Endothelial cell of umbilical vein (primary cell): ENCODE measurements at regions not wholly inside any gene's neighbourhood (a gene's known extent, or its start where the extent isn't known, plus 50 kb on each side); places are given as distances from the start of the nearest gene placed in this dataset.

Experiments used
- BruUV-seq: library from RNA; stranded (reverse); fragments of 400-500 nt; replicated peaks from 2 replicates; lab custom pipeline; 2021; lab: Mats Ljungman, UMichigan
- CTCF ChIA-PET: fragments of 300-600, 350-600 bp; sonication (Branson Sonifier 250); formaldehyde crosslinking; loops from one replicate; lab custom pipeline; 2021; ENCODE audit warnings: antibody characterized with exemption, inconsistent platforms; lab: Charles Lee
- POLR2A ChIA-PET: fragments of 300-600, 350-600 bp; sonication (Branson Sonifier 250); formaldehyde crosslinking; loops from one replicate; lab custom pipeline; 2021; ENCODE audit warnings: antibody characterized with exemption, inconsistent platforms; lab: Charles Lee
- DNase-seq: peaks from one replicate; pipeline ENCODE4 v3.0.0-alpha.2; 2011; ENCODE audit warnings: low read depth, low spot score
- FAIRE-seq: peaks from 2 replicates; lab custom pipeline; 2011; peaks lifted over from hg19 to GRCh38; lab: Jason Lieb, UNC
- H2AFZ ChIP-seq: 2 replicates; pipeline ENCODE4 v1.6.0; 2012; ENCODE audit warnings: low read depth, low read length, control low read depth, inconsistent platforms
- H3K27ac ChIP-seq: 2 replicates; pipeline ENCODE4 v1.5.1; 2011; ENCODE audit warnings: low read depth, mild to moderate bottlenecking, control low read depth, low read length, moderate library complexity; ENCODE audit not compliant: insufficient read depth
- H3K27me3 ChIP-seq, 2 experiments: 2 replicates each; pipeline versions ENCODE4 v1.6.0 to v1.6.1; 2011; ENCODE audit warnings: low read length in 2 of 2, mixed read lengths in 1 of 2; ENCODE audit not compliant: control insufficient read depth in 2 of 2, insufficient read depth in 2 of 2
- H3K36me3 ChIP-seq, 2 experiments: 2 replicates in 1 of 2; 3 replicates in 1 of 2; pipeline ENCODE4 v1.5.1; 2011; ENCODE audit warnings: low read length in 2 of 2, mild to moderate bottlenecking in 1 of 2, moderate library complexity in 1 of 2; ENCODE audit not compliant: control insufficient read depth in 2 of 2, insufficient read depth in 2 of 2; ENCODE audit errors: extremely low read depth in 1 of 2
- H3K4me1 ChIP-seq: 3 replicates; pipeline ENCODE4 v1.5.1; 2011; ENCODE audit warnings: mild to moderate bottlenecking, low read length; ENCODE audit not compliant: control insufficient read depth, insufficient read depth; ENCODE audit errors: extremely low read depth
- H3K4me2 ChIP-seq: 2 replicates; pipeline ENCODE4 v1.6.1; 2011; ENCODE audit warnings: low read length, control low read depth, mixed read lengths; ENCODE audit not compliant: insufficient read depth
- H3K4me3 ChIP-seq, 3 experiments: fragments of 200-600 bp in 1 of 3; sonication (generic), shearing (Covaris generic) in 1 of 3; replicated peaks in 1 of 3; 2 replicates each; pipeline ENCODE4 v1.5.1; 2011 to 2016; ENCODE audit warnings: control low read depth in 3 of 3, low read length in 3 of 3, mild to moderate bottlenecking in 2 of 3, inconsistent platforms in 1 of 3, low read depth in 1 of 3, moderate library complexity in 1 of 3; ENCODE audit not compliant: insufficient read depth in 1 of 3
- H3K79me2 ChIP-seq: 2 replicates; pipeline ENCODE4 v1.6.0; 2012; ENCODE audit warnings: low read length, inconsistent platforms; ENCODE audit not compliant: control insufficient read depth, insufficient read depth
- H3K9ac ChIP-seq: replicated peaks from 2 replicates; pipeline ENCODE3; 2011; ENCODE audit warnings: low read length, control low read depth; ENCODE audit not compliant: insufficient read depth; ENCODE audit errors: extremely low read depth
- H3K9me1 ChIP-seq: replicated peaks from 3 replicates; pipeline ENCODE4 v1.6.0; 2011; ENCODE audit warnings: mild to moderate bottlenecking, low read length; ENCODE audit not compliant: control insufficient read depth, insufficient read depth; ENCODE audit errors: extremely low read depth
- H3K9me3 ChIP-seq: replicated peaks from 2 replicates; pipeline ENCODE4 v1.5.1; 2012; ENCODE audit warnings: low read length, inconsistent platforms; ENCODE audit not compliant: control insufficient read depth, insufficient read depth
- H4K20me1 ChIP-seq: replicated peaks from 2 replicates; pipeline ENCODE3; 2011; ENCODE audit warnings: mild to moderate bottlenecking, low read length; ENCODE audit not compliant: control insufficient read depth, insufficient read depth; ENCODE audit errors: extremely low read depth
- FOS ChIP-seq: IDR thresholded peaks from 2 replicates; pipeline ENCODE4 v1.6.1; 2011; ENCODE audit warnings: mild to moderate bottlenecking, low read length, moderate library complexity, borderline replicate concordance; ENCODE audit not compliant: insufficient read depth
- GATA2 ChIP-seq: IDR thresholded peaks from 2 replicates; pipeline ENCODE4 v1.7.0; 2011; ENCODE audit warnings: low read depth, mild to moderate bottlenecking, moderate library complexity, mixed read lengths, low read length; ENCODE audit not compliant: insufficient read length, insufficient read depth
- JUN ChIP-seq: IDR thresholded peaks from 2 replicates; pipeline ENCODE4 v1.6.1; 2011; ENCODE audit warnings: borderline replicate concordance, low read depth; ENCODE audit not compliant: insufficient read length, insufficient read depth
- MYC ChIP-seq: IDR thresholded peaks from one replicate; pipeline ENCODE4 v1.6.1; 2011; ENCODE audit warnings: mild to moderate bottlenecking, low read depth, low read length
- POLR2A ChIP-seq: IDR thresholded peaks from 2 replicates; pipeline ENCODE4 v1.6.1; 2012; ENCODE audit warnings: low read depth, mild to moderate bottlenecking, control low read depth, low read length
- dilution Hi-C: fragments of 300-500 bp; cut with MboI; formaldehyde crosslinking; loops from one replicate; pipeline ENCODE4 v1.15.0; 2019; ENCODE audit warnings: low sequenced_read_pairs; ENCODE audit not compliant: extremely low pct_ligation_motif_present
- intact Hi-C: fragments of 100-400 bp; cut with micrococcal nuclease; formaldehyde crosslinking; loops from one replicate; pipeline ENCODE4 v1.10.0; 2022
- TF ChIP-seq, protein P1 (sequence below), 2 donors: IDR thresholded peaks; 1 replicate in 1 of 2; 2 replicates in 1 of 2; pipeline ENCODE4 v1.5.1; 2011; ENCODE audit warnings: low read length in 2 of 2, mild to moderate bottlenecking in 2 of 2, moderate library complexity in 2 of 2, control low read depth in 1 of 2, inconsistent platforms in 1 of 2, low read depth in 1 of 2; ENCODE audit not compliant: insufficient read depth in 1 of 2; ENCODE audit errors: extremely low read depth in 1 of 2

DNA sequence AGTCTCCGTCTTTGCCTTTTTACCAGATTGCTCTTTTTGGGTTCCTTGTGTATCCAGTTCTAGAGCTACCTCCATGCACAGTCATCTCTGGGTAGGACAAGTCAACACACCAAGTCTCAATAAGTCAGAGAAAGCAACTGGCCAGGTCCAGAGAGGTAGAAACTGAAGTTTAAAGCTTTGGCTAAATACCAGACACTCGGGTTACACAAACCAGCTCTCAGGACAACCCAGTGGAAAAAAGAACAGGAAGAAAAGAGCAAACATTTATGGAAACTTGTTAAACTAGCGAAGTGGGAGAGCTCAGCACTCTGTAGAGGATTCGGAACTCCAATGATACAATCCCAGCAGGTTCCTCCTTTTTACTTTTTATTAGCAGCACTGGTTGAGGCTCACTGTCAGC lies 291.0 kb upstream of the CPEB2 start:
- BruUV-seq = no TSS peak
- no peak overlapping the region for H3K4me3 ChIP-seq
- dilution Hi-C loops = no loop called here
- no peaks in the 10 kb centered on the region for H3K4me1 ChIP-seq
- no peak overlapping the region for H2AFZ ChIP-seq
- no peaks in the 10 kb centered on the region for H3K9me1 ChIP-seq
- POLR2A ChIA-PET = no interaction called here
- H3K27ac ChIP-seq = no peak overlapping the region
- no peaks in the 10 kb centered on the region for H3K36me3 ChIP-seq
- TF ChIP-seq GATA2 (no peak), POLR2A (no peak)
- no peaks in the 10 kb centered on the region for H3K9me3 ChIP-seq
- DNase-seq (no peak), FAIRE-seq (no peak)
- no peak overlapping the region for H3K4me2 ChIP-seq
- H3K79me2 ChIP-seq = no peaks in the 10 kb centered on the region
- H3K9ac ChIP-seq = no peak overlapping the region
- CTCF ChIA-PET = no interaction called here
- no peaks in the 10 kb centered on the region for H4K20me1 ChIP-seq
- intact Hi-C loops = no loop called here
- H3K27me3 ChIP-seq = no peaks in the 10 kb centered on the region

DNA sequence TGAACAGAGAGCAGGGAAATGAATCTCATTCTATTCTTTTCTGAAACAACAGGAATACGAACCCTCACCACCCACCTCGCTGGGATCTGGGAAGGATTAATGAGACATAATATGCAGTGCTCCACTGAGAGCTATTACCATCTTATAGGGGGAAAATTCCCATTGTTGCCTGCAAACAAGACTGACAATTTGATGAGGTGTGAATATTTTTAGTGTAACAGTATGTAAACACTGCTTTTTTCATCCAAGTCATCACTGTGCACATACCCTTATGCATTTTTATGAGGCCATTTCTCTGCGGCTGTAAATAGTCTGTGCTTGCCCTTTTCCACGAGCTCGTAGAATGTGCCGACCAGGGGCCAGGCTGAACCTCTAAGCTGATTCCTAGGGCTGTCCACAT lies 285.6 kb upstream of the CPEB2 start:
- Histone ChIP-seq H3K9me1 (no peaks in the 10 kb centered on the region), H3K9me3 (no peaks in the 10 kb centered on the region), H3K9ac (no peak overlapping the region), H3K27ac (no peak overlapping the region), H3K27me3 (no peaks in the 10 kb centered on the region), H3K79me2 (no peaks in the 10 kb centered on the region), H4K20me1 (no peaks in the 10 kb centered on the region), H3K4me1 (no peaks in the 10 kb centered on the region), H3K4me3 (no peak overlapping the region), H3K36me3 (no peaks in the 10 kb centered on the region), H2AFZ (no peak overlapping the region), H3K4me2 (no peak overlapping the region)
- dilution Hi-C loops (no loop called here), intact Hi-C loops (no loop called here)
- POLR2A ChIA-PET = no interaction called here
- DNase-seq (no peak), FAIRE-seq (no peak)
- BruUV-seq = no TSS peak
- CTCF ChIA-PET = no interaction called here
- no peak for TF ChIP-seq FOS
- TF ChIP-seq POLR2A = no peak
- TF ChIP-seq MYC = no peak
- TF ChIP-seq, protein P1, sequence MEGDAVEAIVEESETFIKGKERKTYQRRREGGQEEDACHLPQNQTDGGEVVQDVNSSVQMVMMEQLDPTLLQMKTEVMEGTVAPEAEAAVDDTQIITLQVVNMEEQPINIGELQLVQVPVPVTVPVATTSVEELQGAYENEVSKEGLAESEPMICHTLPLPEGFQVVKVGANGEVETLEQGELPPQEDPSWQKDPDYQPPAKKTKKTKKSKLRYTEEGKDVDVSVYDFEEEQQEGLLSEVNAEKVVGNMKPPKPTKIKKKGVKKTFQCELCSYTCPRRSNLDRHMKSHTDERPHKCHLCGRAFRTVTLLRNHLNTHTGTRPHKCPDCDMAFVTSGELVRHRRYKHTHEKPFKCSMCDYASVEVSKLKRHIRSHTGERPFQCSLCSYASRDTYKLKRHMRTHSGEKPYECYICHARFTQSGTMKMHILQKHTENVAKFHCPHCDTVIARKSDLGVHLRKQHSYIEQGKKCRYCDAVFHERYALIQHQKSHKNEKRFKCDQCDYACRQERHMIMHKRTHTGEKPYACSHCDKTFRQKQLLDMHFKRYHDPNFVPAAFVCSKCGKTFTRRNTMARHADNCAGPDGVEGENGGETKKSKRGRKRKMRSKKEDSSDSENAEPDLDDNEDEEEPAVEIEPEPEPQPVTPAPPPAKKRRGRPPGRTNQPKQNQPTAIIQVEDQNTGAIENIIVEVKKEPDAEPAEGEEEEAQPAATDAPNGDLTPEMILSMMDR (IDR thresholded peaks at IDR 0.05; ENCODE audit: extremely low read depth in 1 of 2, insufficient read depth in 1 of 2, low read depth in 1 of 2, low read length in 2 of 2) = no peak
- TF ChIP-seq JUN = no peak
- no peak for TF ChIP-seq GATA2
